M059J (cell line): ENCODE measurements at regions not wholly inside any gene's neighbourhood (a gene's known extent, or its start where the extent isn't known, plus 50 kb on each side); places are given as distances from the start of the nearest gene placed in this dataset.
"Not testable (repeated sequence)": the region's sequence is repeated elsewhere in the genome, so short reads cannot be mapped to it uniquely, and the experiment has no call there.

Experiments used
- DNase-seq: peaks from one replicate; pipeline ENCODE4 v3.0.0-alpha.2; 2012; ENCODE audit warnings: low read depth

DNA sequence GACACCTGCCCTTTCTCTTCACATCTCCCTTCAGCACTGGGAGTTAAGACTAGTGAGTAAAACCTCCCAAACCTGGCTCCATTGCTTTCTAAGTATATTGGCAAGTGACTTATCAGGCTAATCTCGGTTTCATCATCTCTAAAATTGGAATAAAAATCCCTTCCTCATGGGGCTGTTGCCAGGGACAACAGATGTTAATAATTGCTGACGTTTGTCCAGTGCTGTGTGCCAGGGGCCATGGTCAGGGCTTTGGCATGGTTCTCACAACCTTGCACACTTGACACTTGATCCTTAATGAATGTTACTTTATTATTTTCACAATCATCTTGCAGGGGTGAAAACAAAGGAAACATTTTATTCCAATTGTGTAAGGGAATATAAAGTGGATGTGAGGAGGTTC lies 1262.0 kb upstream of the WWC1 start:
- DNase-seq, result no peak

DNA sequence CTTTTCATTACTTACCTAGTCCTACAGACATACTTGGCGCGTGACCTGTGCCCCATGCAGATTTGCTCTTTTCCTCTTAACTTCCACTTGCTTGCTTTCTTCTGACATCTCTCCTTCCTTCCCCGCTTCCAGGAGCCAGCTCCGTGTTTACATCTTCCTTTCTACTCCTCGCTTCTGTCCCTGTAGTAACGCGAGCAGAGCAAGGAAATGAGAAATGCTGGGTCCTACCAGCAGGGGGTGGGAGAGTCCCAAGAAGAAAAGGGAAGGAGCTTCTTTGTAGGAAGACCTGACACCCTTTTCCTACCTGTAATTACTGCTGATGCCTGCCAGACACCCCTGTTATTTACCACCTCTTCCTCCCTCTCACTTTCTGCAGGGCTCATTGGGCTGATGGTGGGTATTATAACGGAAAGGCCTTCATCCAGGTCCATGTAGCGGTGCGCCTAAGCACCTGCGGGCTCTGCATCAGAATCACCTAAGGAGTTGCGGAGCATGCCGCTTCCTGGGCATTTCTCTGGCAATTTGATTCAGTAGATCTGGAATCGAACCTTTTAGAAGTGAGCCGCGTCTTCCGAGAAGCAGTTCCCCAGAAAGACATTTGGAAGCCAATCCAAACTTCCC lies 1260.8 kb upstream of the WWC1 start:
- DNase-seq, result peak; percentile 12

DNA sequence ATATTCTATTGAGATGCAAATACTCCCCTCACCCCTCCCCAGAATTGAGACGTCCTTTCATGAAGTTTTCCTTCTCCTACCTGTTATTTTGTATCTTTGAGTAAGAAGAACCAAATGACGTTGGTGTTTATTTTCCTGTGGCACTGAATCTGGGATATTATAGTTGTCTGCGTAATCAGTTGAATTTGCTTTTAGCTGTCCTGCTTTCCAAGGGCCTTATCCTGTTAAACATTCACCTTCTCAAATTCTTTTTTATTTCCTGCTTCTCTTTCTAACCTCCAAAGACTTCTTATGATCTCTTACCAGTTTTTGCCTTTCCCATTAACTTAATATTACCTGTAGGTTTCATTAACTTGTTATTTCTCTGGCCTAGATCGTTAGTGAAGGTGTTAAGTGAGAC lies 1254.9 kb upstream of the WWC1 start:
- DNase-seq, result no peak

DNA sequence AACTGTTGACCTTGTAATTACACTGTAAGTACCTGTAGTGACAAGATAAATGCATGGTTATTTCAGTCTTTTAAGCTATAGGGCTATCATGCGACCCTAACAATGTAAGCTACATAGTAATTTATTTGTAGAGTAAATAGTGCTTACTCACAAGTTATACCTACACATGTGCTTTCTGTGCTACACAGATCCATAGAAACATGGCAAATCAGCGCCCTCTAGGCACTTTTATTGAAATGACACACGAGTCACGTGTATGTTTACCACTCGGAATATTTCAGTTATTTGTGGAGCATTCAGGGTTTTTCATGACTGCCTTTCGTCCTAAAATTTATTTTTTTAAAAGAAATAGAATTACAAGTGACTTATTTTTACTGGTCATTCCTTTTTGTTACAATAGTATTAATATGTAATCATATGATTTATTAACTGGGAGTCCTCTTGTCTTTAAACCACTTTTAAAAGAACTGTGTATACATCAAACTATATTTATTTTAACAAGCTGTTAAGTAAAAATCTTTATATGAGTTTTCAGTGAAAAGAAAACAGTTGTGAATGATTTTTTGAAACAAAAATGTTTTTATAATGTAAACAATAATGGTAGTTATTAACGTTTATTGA lies 1242.3 kb upstream of the WWC1 start:
- peak; percentile 42 for DNase-seq

DNA sequence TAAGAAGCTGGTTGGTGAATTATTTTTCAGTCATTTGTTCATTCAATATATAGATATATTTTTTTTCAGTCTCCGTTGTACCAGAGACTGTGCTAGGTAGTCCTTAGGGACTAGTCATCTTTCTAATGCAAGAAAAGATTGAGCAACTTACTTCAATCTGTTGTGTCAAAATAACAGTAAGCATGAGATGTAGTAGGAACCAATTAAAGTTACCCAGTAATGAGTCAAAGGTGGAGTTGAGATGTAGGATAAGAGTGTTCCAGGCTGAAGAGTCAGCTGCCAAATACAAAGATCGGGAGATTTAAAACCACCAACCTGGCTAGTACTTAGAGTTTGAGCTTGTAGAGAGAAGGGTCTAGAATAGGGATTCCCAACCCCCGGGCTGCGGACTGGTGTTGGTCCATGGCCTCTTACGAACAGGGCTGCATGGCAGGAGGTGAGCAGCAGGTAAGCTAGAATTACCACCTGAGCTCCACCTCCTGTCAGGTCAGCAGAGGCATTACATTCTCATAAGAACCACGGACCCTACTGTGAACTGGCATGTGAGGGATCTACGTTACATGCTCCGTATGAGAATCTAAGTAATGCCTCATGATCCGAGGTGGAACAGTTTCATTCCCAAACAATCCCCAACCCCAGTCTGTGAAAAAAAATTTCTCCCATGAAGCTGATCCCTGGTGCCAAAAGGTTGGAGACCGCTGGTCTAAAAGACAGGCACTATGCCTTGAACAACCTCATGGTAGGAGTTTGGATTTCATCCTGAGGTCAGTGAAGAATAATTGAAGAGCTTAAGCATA lies 1241.5 kb upstream of the WWC1 start:
- DNase-seq, result peak; percentile 4

DNA sequence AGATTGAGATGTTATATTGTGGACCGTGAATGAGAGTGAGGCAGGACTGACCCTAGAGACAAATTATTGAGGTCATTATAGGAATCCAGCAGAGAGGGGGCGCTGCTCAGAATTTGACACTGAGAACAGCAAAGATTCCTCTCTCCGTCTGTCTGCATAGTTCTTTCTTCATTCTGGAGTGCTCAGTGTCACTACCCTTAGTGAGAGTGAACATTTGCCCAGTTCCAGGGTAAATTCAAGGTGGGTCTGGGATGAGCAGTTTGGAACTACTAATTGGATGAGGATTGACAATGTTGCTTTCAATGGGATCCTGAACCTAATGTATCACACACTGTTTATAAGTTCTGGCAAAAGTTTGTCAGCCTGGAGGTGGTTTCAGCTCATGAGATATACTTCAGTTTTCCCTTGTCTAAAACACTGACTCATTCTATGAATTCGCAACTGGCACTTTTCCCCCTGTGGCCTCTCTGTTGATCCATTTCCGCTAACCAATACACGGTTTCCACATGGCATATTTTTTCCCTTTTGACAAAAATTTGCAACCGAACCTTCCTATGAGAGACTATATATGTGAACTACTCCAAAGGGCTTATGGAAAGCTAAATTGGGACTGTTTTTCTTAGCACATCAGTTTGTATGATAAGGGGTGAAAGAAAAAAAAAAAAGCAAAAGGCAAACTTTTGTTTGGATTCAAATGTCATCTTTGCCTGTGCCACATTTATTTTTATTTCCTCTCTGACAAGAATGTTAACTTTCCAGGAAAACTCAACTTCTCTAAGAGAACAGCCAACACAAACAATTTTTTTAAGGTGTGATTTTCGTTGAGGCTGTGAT lies 1240.7 kb upstream of the WWC1 start:
- DNase-seq, result peak; percentile 46

DNA sequence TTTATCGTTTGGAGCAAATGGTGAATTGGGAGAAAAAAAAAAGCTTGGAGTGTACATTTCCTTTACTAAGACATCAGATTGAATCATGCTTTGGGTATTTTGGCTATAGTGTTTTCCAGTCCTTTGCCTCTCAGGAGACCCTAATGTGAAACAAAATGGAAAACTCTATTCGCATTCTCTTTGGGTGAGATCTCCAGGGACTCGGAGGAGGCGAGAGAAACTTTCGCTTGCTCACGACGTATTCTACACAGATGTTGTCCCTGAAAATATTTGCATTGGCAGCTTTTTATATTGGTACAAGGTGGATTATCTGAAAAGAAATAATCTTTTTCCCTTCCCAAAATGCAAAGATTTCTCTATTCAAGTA lies 1240.1 kb upstream of the WWC1 start:
- DNase-seq, result no peak

DNA sequence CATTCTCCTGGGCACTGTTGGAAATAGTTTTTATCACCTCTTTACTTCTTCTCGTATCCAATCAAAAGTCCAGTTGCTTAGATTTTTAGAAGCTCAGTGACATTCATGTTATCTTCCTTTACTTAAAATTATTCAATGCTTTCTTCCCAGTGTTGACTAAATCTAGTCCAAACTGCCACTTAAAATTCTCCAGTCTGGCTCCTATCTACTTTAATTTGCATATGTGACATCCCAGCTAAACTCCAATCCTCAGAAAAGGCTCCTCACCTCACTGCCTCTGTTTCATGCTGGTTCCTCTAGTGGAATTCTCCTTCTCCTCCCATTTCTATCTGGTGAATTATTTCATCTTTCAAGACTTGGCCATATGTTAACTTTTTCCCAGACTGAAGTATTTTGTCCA lies 1238.7 kb upstream of the WWC1 start:
- no peak for DNase-seq

DNA sequence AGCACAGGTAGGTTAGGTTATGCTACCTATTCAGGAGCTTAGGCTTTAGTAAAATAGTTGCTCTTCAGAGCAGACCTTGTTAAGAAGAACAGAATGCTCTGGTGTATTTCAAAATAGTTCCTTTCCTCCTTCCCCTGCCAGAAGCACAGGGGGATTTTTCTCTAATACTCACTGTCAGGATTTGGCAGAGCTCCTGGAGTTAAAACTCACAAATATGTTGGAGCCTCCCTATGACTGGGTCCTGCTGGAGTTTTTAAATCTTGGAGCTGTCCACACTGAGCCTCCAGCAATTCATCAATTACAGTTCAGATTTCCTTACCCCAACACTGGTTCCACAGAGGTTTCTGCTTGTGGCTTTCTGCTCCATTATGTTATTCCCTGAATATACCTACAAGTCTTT lies 1233.8 kb upstream of the WWC1 start:
- no peak for DNase-seq

DNA sequence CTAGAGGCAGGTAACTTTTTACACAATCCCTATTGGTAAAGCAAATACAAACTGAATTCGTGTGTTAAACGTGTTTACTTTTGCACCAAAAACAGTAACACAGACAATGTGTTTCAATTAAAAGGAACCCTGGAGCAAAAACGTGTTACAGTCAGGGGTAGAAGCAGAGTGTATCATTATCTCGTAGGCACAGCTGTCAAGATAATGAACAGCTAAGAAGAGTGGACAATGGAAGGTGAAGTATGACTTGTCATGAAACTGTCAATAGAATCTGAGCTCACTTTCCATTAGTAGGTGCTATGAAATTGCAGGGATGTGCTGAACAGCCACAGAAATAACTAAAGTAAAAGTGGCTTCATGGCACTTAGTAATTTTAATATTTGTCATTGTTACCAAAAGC lies 1229.8 kb upstream of the WWC1 start:
- no peak for DNase-seq

DNA sequence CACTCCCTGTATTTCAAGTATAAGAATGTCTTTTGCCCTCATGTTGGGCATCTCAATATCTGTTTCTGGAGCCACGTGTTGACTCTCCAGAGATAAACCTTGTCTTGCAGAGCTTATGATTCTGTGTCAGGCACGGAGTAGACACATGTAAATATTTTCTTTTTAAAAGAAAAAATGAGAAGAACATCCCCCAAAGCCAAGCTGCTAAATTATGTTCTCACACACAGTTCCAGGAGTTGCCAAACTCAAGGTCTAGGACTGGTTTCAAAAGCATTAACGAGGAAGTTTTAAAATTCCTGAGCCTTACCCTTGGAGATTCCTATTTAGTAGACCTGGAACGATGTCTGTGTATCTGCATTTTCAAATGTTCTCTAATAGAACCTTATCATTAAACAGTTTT lies 1228.3 kb upstream of the WWC1 start:
- no peak for DNase-seq

DNA sequence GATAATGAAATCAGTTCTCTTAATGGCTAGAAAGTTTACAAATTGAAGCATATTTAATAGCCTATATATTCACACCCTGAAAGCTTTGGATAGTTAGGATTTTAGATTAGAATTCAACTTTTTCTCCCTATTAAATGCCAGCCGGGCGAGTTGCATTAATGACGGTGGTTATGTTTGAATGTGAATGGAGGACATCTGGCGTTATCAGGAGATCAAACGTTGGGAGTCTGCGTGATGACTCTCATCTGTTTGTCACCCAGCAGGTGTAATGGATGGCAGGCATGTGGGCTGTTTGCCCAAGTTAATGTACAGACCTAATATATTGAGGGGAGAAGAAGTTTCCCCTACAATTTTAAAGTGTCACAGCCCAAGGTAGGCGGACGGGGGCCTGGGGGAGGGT lies 1227.7 kb upstream of the WWC1 start:
- DNase-seq, result no peak

DNA sequence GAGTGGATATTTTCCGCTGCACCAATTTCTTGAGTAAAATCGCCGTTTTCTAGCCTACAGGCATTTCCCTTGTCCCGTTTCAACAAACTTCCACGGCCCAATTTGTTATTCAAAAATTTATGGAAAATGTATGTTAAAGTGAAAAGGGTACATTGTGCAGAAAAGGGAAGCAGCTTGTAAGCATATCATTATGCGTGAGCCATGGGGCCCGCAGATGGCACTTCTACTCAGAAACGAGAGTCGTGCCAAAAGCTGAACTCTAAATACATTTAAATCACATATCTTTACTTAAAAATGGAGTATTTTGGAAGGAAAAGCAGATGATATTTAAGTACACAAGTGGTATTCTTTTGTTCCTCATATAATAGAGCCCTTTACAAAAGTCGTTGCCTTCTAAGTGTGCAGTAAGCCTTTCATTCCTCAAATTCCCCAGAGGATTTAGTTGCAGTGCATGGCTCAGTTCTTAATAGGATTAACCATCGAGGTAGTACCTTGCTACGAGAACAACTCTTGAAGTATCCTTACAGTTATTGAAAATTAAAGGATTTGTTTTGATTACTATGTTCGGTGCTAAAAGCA lies 1227.2 kb upstream of the WWC1 start:
- no peak for DNase-seq

DNA sequence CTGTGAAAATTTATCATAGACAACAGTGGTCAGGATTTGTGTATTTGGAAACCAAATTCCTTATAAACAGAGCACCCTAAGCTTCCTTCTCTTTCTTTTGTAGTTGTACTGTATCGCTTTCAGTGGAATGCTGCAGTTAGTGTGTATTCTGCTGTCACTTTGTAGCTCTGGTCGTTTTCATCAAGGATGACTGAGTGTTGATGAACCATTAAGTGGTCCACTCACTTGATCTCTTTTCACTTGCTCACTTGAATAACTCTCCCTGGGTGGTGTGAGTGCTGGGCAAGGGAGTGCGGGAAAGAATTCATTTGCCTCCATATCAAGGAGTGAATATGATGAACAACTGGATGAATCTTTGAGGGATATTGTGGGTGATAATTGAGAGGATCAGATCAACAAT lies 1225.7 kb upstream of the WWC1 start:
- no peak for DNase-seq

DNA sequence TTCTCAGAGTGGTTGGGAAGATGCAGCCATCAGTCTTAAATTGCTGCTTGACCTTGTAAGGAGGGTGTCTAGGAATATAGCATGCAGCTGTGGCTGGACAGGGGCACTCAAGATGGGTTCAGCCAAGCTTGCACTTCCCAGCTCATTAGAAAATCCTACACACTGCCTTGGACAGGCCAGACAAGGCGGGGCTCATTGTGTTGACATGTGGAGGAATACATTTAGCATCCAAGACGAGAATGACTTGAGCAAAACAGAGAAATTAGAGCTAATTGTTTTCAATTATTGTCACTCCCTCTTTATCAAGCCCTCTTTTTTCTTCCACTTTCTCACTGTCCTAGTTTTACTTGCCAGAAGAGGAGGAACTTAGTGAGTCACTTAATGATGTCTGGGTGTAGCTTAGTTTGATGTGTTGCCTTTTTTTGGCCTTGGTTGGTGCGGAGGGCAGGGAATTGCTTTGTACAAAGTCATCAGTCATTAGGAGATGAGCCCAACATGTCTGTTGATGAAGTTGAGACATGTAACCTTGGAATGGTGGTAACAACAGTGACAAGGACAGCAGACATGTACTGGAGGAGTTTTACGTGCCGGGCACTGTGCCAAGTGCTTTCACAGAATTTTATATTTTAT lies 1219.3 kb upstream of the WWC1 start:
- peak; percentile 2 for DNase-seq

DNA sequence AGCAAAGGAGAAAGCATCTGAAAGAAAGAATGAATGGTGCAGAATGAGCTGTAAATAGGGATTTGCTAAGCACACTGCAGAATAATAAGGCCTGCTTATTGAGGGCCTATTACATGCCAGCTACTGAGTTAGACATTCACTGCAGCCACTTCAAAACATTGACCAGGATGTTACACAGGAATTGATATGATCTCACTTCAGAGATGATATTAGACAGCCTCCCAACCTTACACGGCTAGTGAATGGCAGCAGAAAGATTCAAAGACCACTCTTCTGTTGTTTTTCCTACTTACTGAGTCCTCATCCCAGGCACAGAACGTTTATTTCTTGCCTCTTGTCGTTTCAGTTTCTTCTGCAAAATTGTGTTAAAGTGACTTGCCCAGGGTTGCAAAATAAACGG lies 1209.9 kb upstream of the WWC1 start:
- DNase-seq, result no peak

DNA sequence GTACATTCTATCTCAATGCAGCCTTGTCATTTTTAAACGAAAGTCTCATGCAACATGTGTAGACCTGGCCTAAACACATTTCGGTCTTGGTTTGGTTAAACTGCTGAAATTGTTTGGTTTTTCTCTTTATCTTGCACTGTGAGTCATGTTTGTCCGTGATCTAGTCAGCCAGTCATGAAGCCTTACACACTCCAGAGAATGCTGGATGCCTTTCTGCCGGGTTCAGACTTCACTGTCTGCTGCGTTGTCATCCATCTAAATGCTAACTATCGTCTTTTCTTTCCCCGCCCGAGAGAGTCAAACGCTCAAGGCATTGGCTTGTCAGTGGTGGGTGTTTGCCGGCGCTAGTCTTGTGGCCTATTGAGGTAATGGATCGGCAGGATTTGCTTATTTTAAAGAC lies 1194.6 kb upstream of the WWC1 start:
- DNase-seq, result peak; percentile 17

DNA sequence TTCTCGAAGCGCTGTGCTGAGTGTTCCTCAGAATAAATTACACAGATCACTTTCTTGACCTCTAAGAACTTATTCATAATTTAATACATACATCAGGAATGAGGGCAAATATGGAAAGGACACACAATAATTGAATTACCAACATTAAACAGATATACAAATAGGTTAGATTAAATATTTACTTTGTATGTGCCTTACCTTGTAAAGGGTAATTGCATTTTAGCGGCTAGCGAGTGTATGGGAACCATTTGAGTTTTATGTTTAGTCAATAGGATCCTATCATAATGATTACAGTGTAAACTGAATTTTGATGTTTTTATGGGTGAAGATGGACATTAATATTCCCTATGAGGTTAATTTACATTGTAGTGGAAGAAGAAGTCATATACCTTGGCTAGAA lies 1187.1 kb upstream of the WWC1 start:
- DNase-seq, result no peak

DNA sequence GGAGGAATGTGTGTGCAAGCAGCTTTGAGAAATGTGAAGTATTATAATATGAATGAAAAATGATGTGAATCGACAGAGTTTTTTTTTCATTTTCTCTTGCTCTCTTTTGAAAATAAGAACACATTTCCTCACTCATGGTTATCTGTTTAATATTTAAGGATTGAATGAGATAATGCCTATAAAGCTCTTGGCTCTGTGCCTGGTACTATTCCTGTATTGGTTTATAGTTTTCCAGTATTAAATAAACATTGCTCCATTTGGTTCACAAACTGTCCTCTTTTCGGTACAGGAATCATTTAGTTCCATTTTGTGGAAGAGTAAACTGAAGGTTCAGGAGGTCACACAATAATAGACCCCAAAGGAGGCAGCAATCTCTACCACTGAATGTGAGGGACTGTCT lies 1185.5 kb upstream of the WWC1 start:
- DNase-seq, result no peak

DNA sequence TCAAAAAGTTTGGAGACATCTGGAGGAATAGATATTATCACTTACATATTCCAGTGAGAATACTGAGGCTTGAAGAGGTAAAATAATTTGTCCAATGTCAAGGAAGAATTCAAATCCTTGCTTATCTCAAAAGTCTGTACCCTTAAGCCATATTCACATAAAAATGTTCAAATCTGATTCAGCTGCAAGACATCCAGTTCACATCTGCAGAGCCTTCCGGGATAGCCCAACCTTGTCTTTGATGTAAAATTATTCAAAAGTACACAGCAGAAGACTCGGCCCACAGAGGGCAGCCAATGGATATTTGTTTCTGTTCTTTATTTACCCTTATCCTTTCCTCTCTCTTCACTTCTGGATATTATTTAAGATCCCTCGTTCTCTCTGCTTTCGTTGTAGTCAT lies 1183.8 kb upstream of the WWC1 start:
- DNase-seq, result no peak

DNA sequence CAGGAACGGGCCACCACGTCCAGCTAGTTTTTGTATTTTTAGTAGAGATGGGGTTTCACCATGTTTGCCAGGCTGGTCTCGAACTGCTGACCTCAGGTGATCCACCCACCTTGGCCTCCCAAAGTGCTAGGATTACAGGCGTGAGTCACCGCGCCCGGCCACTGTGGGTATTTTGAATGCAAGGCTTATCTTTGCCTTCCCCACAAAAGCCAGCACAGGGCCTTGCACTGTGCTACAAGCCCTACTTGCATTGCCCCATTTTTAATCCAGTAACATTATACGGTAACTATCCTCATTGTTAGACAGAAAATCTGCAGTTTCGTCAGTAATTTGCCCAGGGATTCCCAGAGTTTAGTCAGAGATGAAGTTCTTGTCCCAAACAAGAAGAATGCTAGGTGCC lies 1183.2 kb upstream of the WWC1 start:
- not testable (repeated sequence) for DNase-seq

DNA sequence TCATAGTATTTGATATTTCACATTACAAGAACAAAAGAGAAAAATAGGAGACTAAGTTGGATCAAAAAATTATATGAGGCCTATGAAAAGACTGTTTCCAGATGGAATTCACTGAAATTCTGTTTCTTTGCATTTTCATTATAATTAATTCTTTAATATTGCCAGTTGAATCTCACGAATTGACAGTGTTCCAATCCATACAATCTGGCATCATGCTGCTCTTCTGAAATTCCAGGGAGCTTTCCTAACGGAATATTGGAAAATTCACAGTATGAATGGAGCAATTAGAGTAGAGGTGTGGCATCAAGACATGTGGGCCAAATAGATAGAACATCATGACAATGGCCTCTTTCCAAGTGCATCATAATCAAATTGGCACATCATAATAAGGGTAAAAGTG lies 1178.9 kb upstream of the WWC1 start:
- no peak for DNase-seq
